PC-3 (cell line): ENCODE measurements at regions not wholly inside any gene's neighbourhood (a gene's known extent, or its start where the extent isn't known, plus 50 kb on each side); places are given as distances from the start of the nearest gene placed in this dataset.

ENCODE experiments used
- CTCF ChIP-seq: fragments of 300-600 bp; sonication (generic); conservative IDR thresholded peaks from 2 replicates; pipeline ENCODE4 v1.5.1; 2017; ENCODE audit warnings: antibody characterized with exemption, low read depth, mild to moderate bottlenecking, low read length
- EZH2 ChIP-seq: fragments of 300-600 bp; sonication (generic); IDR thresholded peaks from one replicate; pipeline ENCODE4 v1.6.1; 2017; ENCODE audit warnings: antibody characterized with exemption, mild to moderate bottlenecking, low read length; ENCODE audit not compliant: unreplicated experiment
- EZH2phosphoT487 ChIP-seq: fragments of 300-600 bp; sonication (generic); IDR thresholded peaks from 2 replicates; pipeline ENCODE4 v1.6.1; 2018; ENCODE audit warnings: mild to moderate bottlenecking, antibody characterized with exemption, low read length, borderline replicate concordance

- TF ChIP-seq CTCF (no peak), EZH2phosphoT487 (no peak), EZH2 (no peak)
These were observed 149.5 kb upstream of the PELI2 start for GRCh38 chr14:55968741-55969140.
